K562 (cell line): ENCODE measurements at regions not wholly inside any gene's neighbourhood (a gene's known extent, or its start where the extent isn't known, plus 50 kb on each side); places are given as distances from the start of the nearest gene placed in this dataset.

Experiments
- ATAC-seq: fragments of 200-7000 bp; cut with Tn5 transposase; 3 replicates; pipeline ENCODE4 v1.9.1; 2020; ENCODE audit warnings: moderate library complexity
- BruUV-seq: library from RNA; stranded (reverse); fragments of 400-500 nt; replicated peaks from 2 replicates; lab custom pipeline; 2021; lab: Mats Ljungman, UMichigan
- CTCF ChIA-PET: fragments of 300-600 bp; formaldehyde crosslinking; extraction: SDS; loops from one replicate; lab custom pipeline; 2021; ENCODE audit warnings: low intra/inter-chr PET ratio; lab: Yijun Ruan, JAX
- POLR2A ChIA-PET: fragments of 300-600, 350-650 bp; sonication (Branson Sonifier 250); formaldehyde crosslinking; extraction: SDS; loops from one replicate; lab custom pipeline; 2021; ENCODE audit warnings: antibody characterized with exemption, inconsistent platforms; lab: Yijun Ruan, JAX
- DNase-seq, 4 experiments: peaks; one replicate each; pipeline versions ENCODE4 v3.0.0 to v3.0.0-alpha.2; 2011 to 2018; ENCODE audit warnings: low spot score in 3 of 4, mixed read lengths in 3 of 4; ENCODE audit errors: extremely low read depth in 1 of 4
- FAIRE-seq: peaks from 2 replicates; lab custom pipeline; 2011; peaks lifted over from hg19 to GRCh38; lab: Jason Lieb, UNC
- H2AFZ ChIP-seq: 2 replicates; pipeline ENCODE4 v1.6.0; 2011; ENCODE audit warnings: low read depth, low read length, control low read depth, inconsistent platforms
- H3K27ac ChIP-seq: fragments of 200-600 bp; 3 replicates; pipeline ENCODE4 v1.8.0; 2011; ENCODE audit warnings: low read depth, mild to moderate bottlenecking, control low read depth, inconsistent platforms, low read length, moderate library complexity, mixed read lengths; ENCODE audit errors: extremely low read depth
- H3K27me3 ChIP-seq, 2 experiments: fragments of 300-600 bp in 1 of 2; 2 replicates in 1 of 2; 3 replicates in 1 of 2; pipeline versions ENCODE4 v1.6.0 to v1.8.0; 2011; ENCODE audit warnings: inconsistent platforms in 2 of 2, low read length in 2 of 2, mild to moderate bottlenecking in 1 of 2, mixed read lengths in 1 of 2, moderate library complexity in 1 of 2; ENCODE audit not compliant: control insufficient read depth in 2 of 2, insufficient read depth in 2 of 2
- H3K36me3 ChIP-seq: fragments of 300-600 bp; 3 replicates; pipeline ENCODE4 v1.8.0; 2011; ENCODE audit warnings: mild to moderate bottlenecking, low read length, inconsistent platforms; ENCODE audit not compliant: control insufficient read depth, insufficient read depth
- H3K4me1 ChIP-seq, 2 experiments: fragments of 200-600 bp in 1 of 2; replicated peaks in 1 of 2; 2 replicates in 1 of 2; 3 replicates in 1 of 2; pipeline versions ENCODE4 v1.5.1 to v1.8.0; 2011; ENCODE audit warnings: inconsistent platforms in 2 of 2, low read length in 2 of 2, mild to moderate bottlenecking in 1 of 2, mixed read lengths in 1 of 2, moderate library complexity in 1 of 2; ENCODE audit not compliant: control insufficient read depth in 2 of 2, insufficient read depth in 2 of 2
- H3K4me2 ChIP-seq: 2 replicates; pipeline ENCODE4 v1.6.1; 2011; ENCODE audit warnings: low read length, control low read depth, inconsistent platforms, mixed read lengths; ENCODE audit not compliant: insufficient read depth
- H3K4me3 ChIP-seq: fragments of 200-600 bp; sonication (generic), shearing (Covaris generic); 2 replicates; pipeline ENCODE4 v1.5.1; 2016; ENCODE audit warnings: control low read depth, inconsistent platforms
- H3K79me2 ChIP-seq: fragments of 200-600 bp; 3 replicates; pipeline ENCODE4 v1.8.0; 2011; ENCODE audit warnings: low read length, inconsistent platforms; ENCODE audit not compliant: control insufficient read depth, insufficient read depth
- H3K9ac ChIP-seq, 2 experiments: 2 replicates each; pipeline versions ENCODE4 v1.6.0 to v1.6.1; 2011; ENCODE audit warnings: low read depth in 2 of 2, low read length in 2 of 2, control low read depth in 1 of 2, inconsistent platforms in 1 of 2, mild to moderate bottlenecking in 1 of 2, mixed read lengths in 1 of 2; ENCODE audit not compliant: insufficient read depth in 1 of 2
- H3K9me1 ChIP-seq: one replicate; pipeline ENCODE4 v1.6.0; 2011; ENCODE audit warnings: inconsistent platforms, mild to moderate bottlenecking, low read length, moderate library complexity; ENCODE audit not compliant: control insufficient read depth, insufficient read depth
- H3K9me3 ChIP-seq: replicated peaks from 2 replicates; pipeline ENCODE4 v1.5.1; 2011; ENCODE audit warnings: low read depth, low read length, inconsistent platforms; ENCODE audit not compliant: control insufficient read depth, insufficient read depth
- H4K20me1 ChIP-seq: replicated peaks from 2 replicates; pipeline ENCODE4 v1.6.1; 2011; ENCODE audit warnings: low read length, inconsistent platforms, mixed read lengths; ENCODE audit not compliant: control insufficient read depth, insufficient read depth
- CBFA2T2 ChIP-seq: fragments of 450-650 bp; conservative IDR thresholded peaks from 2 replicates; pipeline ENCODE4 v1.6.1; 2017; ENCODE audit warnings: mild to moderate bottlenecking
- CHCHD3 ChIP-seq: fragments of 250-450 bp; sonication (Bioruptor Pico); IDR thresholded peaks from 2 replicates; pipeline ENCODE4 v2.1.2; 2022; ENCODE audit warnings: mild to moderate bottlenecking
- HNRNPUL1 ChIP-seq: fragments of 200-400 bp; formaldehyde crosslinking; IDR thresholded peaks from 2 replicates; pipeline ENCODE4 v1.6.1; 2017; ENCODE audit warnings: low read length
- KDM2B ChIP-seq: fragments of 250-450 bp; sonication (Bioruptor Pico); IDR thresholded peaks from 2 replicates; pipeline ENCODE4 v1.8.0; 2021; ENCODE audit warnings: mild to moderate bottlenecking, moderate library complexity
- MXD1 ChIP-seq: fragments of 250-450 bp; sonication (Bioruptor Pico); IDR thresholded peaks from 2 replicates; pipeline ENCODE4 v1.8.0; 2021; ENCODE audit warnings: borderline replicate concordance, mild to moderate bottlenecking, moderate library complexity; ENCODE audit not compliant: poor library complexity, severe bottlenecking
- SIN3B ChIP-seq: fragments of 450-650 bp; IDR thresholded peaks from 2 replicates; pipeline ENCODE4 v1.6.1; 2017; ENCODE audit warnings: low read depth, mild to moderate bottlenecking, moderate library complexity
- TAL1 ChIP-seq: fragments of 450-650 bp; IDR thresholded peaks from 2 replicates; pipeline ENCODE4 v1.6.1; 2016; ENCODE audit warnings: mild to moderate bottlenecking
- TGIF2 ChIP-seq: sonication (generic); formaldehyde crosslinking; IDR thresholded peaks from 2 replicates; pipeline ENCODE4 v1.8.1; 2022; ENCODE audit warnings: mild to moderate bottlenecking, missing genetic modification reagents, moderate library complexity
- ZFP36 ChIP-seq: fragments of 150-350 bp; IDR thresholded peaks from 2 replicates; pipeline ENCODE4 v1.6.1; 2018; ENCODE audit warnings: low read length, low read depth; ENCODE audit not compliant: partially characterized antibody
- ZKSCAN3 ChIP-seq: fragments of 250-450 bp; sonication (Bioruptor Pico); IDR thresholded peaks from 2 replicates; pipeline ENCODE4 v1.4.0; 2020
- ZNF217 ChIP-seq: sonication (generic); formaldehyde crosslinking; IDR thresholded peaks from 2 replicates; pipeline ENCODE4 v1.8.0; 2022; ENCODE audit warnings: mild to moderate bottlenecking, missing genetic modification reagents
- ZNF311 ChIP-seq: fragments of 250-450 bp; sonication (Bioruptor Pico); IDR thresholded peaks from 2 replicates; pipeline ENCODE4 v1.4.0; 2020; ENCODE audit warnings: mild to moderate bottlenecking, moderate library complexity
- ZZZ3 ChIP-seq: fragments of 450-650 bp; IDR thresholded peaks from 2 replicates; pipeline ENCODE4 v1.6.1; 2016; ENCODE audit warnings: antibody characterized with exemption, mild to moderate bottlenecking, moderate library complexity
- WGBS: fragments of 100-300 bp; shearing (Covaris generic); methylation state at CpG from one replicate; pipeline ENCODE4 v1.1.6; 2016; ENCODE audit warnings: low coverage, mixed read lengths; ENCODE audit not compliant: insufficient coverage; ENCODE audit errors: missing lambda C conversion rate; 5-methylcytosine and 5-hydroxymethylcytosine counted together
- in situ Hi-C: fragments of 300-500 bp; cut with MboI; formaldehyde crosslinking; loops from 4 replicates; pipeline ENCODE4 v1.15.0; 2018; ENCODE audit warnings: inconsistent platforms, mixed read lengths
- intact Hi-C: fragments of 100-400 bp; cut with micrococcal nuclease; formaldehyde crosslinking; loops from 2 replicates; pipeline ENCODE4 v1.14.2; 2022
- TF ChIP-seq, protein P1 (sequence below): fragments of 250-450 bp; sonication (Bioruptor Pico); IDR thresholded peaks from 2 replicates; pipeline ENCODE4 v1.4.0; 2020
- TF ChIP-seq, protein P2 (sequence below): IDR thresholded peaks from 2 replicates; pipeline ENCODE4 v1.6.1; 2016; ENCODE audit warnings: missing genetic modification characterization, missing compliant biosample characterization
- TF ChIP-seq, protein P3 (sequence below): IDR thresholded peaks from 2 replicates; pipeline ENCODE4 v1.6.1; 2014; ENCODE audit warnings: antibody characterized with exemption

GRCh38 chr13:33612641-33613638 lies 205.0 kb upstream of the RFC3 start:
- no peak overlapping the region for H3K4me3 ChIP-seq
- no peaks in the 10 kb centered on the region for H3K79me2 ChIP-seq
- TF ChIP-seq ZNF217 (no peak), ZNF311 (CRISPR knock-in tag) (no peak), ZKSCAN3 (CRISPR knock-in tag) (no peak), HNRNPUL1 (no peak), ZZZ3 (no peak), KDM2B (no peak), MXD1 (CRISPR knock-in tag) (no peak), CHCHD3 (no peak), SIN3B (no peak), TGIF2 (CRISPR knock-in tag) (no peak), TAL1 (no peak), CBFA2T2 (no peak), ZFP36 (no peak)
- TF ChIP-seq, protein P1, sequence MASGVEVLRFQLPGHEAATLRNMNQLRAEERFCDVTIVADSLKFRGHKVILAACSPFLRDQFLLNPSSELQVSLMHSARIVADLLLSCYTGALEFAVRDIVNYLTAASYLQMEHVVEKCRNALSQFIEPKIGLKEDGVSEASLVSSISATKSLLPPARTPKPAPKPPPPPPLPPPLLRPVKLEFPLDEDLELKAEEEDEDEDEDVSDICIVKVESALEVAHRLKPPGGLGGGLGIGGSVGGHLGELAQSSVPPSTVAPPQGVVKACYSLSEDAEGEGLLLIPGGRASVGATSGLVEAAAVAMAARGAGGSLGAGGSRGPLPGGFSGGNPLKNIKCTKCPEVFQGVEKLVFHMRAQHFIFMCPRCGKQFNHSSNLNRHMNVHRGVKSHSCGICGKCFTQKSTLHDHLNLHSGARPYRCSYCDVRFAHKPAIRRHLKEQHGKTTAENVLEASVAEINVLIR = no peak
- TF ChIP-seq, protein P2, sequence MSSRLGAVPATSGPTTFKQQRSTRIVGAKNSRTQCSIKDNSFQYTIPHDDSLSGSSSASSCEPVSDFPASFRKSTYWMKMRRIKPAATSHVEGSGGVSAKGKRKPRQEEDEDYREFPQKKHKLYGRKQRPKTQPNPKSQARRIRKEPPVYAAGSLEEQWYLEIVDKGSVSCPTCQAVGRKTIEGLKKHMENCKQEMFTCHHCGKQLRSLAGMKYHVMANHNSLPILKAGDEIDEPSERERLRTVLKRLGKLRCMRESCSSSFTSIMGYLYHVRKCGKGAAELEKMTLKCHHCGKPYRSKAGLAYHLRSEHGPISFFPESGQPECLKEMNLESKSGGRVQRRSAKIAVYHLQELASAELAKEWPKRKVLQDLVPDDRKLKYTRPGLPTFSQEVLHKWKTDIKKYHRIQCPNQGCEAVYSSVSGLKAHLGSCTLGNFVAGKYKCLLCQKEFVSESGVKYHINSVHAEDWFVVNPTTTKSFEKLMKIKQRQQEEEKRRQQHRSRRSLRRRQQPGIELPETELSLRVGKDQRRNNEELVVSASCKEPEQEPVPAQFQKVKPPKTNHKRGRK (tag) = no peak
- TF ChIP-seq, protein P3, sequence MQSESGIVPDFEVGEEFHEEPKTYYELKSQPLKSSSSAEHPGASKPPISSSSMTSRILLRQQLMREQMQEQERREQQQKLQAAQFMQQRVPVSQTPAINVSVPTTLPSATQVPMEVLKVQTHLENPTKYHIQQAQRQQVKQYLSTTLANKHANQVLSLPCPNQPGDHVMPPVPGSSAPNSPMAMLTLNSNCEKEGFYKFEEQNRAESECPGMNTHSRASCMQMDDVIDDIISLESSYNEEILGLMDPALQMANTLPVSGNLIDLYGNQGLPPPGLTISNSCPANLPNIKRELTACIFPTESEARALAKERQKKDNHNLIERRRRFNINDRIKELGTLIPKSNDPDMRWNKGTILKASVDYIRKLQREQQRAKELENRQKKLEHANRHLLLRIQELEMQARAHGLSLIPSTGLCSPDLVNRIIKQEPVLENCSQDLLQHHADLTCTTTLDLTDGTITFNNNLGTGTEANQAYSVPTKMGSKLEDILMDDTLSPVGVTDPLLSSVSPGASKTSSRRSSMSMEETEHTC = no peak
- H3K9ac ChIP-seq = no peak overlapping the region
- ChIA-PET CTCF (no interaction called here), POLR2A (no interaction called here)
- H3K27ac ChIP-seq = no peak overlapping the region
- no peaks in the 10 kb centered on the region for H3K9me1 ChIP-seq
- in situ Hi-C loops = no loop called here
- H2AFZ ChIP-seq = no peak overlapping the region
- 0% methylated on average over 4 of the region's 4 CpGs for WGBS
- no peak for FAIRE-seq
- no peak for DNase-seq
- H3K27me3 ChIP-seq = no peaks in the 10 kb centered on the region
- ATAC-seq = no peak
- intact Hi-C loops = no loop called here
- no peaks in the 10 kb centered on the region for H4K20me1 ChIP-seq
- no peaks in the 10 kb centered on the region for H3K36me3 ChIP-seq
- H3K4me2 ChIP-seq = no peak overlapping the region
- peaks cover 0 to 6% of the 10 kb centered on the region in 2 experiments; a peak in 2 of 5 replicates for H3K4me1 ChIP-seq
- no peaks in the 10 kb centered on the region for H3K9me3 ChIP-seq
- no TSS peak for BruUV-seq
